ENCODE measurements at regions not wholly inside any gene's neighbourhood (a gene's known extent, or its start where the extent isn't known, plus 50 kb on each side); places are given as distances from the start of the nearest gene placed in this dataset.

DNA sequence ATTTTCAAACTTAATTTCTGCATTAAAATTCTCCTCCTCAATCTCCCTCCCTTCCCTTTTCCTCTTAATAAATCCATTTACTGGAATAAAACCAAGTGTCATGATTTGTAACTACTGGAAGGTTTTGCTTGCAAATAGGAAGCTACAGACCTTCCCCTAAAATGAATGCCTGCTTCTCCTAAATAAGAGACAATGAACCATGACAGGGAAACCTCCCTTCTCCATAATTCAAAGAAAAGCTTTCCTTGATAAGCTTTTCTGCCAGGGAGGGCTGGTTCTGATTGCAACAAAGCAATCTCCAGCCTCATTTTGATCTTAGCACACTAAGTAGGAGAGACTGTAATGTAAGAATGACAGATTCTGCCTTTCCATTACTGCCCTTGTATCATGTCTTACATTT, 111.0 kb upstream of the CDH20 start:
- DNase-seq (no peak), ATAC-seq (no peak)
- no peak overlapping the region for H3K27ac ChIP-seq
- H3K4me1 ChIP-seq: no peaks in the 10 kb centered on the region
- H3K4me3 ChIP-seq: no peak overlapping the region
- TF ChIP-seq, protein P1, sequence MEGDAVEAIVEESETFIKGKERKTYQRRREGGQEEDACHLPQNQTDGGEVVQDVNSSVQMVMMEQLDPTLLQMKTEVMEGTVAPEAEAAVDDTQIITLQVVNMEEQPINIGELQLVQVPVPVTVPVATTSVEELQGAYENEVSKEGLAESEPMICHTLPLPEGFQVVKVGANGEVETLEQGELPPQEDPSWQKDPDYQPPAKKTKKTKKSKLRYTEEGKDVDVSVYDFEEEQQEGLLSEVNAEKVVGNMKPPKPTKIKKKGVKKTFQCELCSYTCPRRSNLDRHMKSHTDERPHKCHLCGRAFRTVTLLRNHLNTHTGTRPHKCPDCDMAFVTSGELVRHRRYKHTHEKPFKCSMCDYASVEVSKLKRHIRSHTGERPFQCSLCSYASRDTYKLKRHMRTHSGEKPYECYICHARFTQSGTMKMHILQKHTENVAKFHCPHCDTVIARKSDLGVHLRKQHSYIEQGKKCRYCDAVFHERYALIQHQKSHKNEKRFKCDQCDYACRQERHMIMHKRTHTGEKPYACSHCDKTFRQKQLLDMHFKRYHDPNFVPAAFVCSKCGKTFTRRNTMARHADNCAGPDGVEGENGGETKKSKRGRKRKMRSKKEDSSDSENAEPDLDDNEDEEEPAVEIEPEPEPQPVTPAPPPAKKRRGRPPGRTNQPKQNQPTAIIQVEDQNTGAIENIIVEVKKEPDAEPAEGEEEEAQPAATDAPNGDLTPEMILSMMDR (IDR thresholded peaks at IDR 0.05): no peak
- TF ChIP-seq POLR2A (IDR thresholded peaks at IDR 0.05): no peak
- H3K9me3 ChIP-seq: no peaks in the 10 kb centered on the region
- no peaks in the 10 kb centered on the region for H3K27me3 ChIP-seq
- intact Hi-C loops (cut with DNase I): no loop called here
- H3K36me3 ChIP-seq (replicated peaks in 1 of 2; ENCODE audit: insufficient read depth in 1 of 2, low read depth in 2 of 2): no peaks in the 10 kb centered on the region

DNA sequence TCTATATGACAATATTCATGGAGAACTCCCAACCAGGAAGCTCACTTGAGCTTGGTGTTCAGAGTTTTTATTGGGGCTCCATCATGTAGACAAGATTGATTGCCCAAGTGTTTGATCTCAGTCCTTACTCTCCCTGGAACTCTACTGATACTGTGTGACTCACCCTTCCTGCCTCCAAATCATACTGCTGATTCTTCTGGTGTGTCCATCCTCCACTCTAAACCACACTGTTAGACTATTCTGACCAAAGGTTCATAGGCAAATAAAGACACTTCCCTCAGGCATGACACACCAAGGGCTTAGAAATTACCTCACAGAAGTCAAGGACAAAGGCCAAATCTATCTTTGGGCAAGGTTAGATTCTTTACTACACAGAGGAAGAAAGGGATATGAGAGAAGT, 107.9 kb upstream of the CDH20 start:
- Histone ChIP-seq H3K9me3 (no peaks in the 10 kb centered on the region), H3K4me1 (no peaks in the 10 kb centered on the region), H3K27me3 (no peaks in the 10 kb centered on the region), H3K27ac (no peak overlapping the region), H3K36me3 (replicated peaks in 1 of 2; ENCODE audit: insufficient read depth in 1 of 2, low read depth in 2 of 2) (no peaks in the 10 kb centered on the region), H3K4me3 (no peak overlapping the region)
- TF ChIP-seq, protein P1 (IDR thresholded peaks at IDR 0.05): no peak
- no peak for TF ChIP-seq POLR2A (IDR thresholded peaks at IDR 0.05)
- ATAC-seq (no peak), DNase-seq (no peak)
- intact Hi-C loops (cut with DNase I): no loop called here

DNA sequence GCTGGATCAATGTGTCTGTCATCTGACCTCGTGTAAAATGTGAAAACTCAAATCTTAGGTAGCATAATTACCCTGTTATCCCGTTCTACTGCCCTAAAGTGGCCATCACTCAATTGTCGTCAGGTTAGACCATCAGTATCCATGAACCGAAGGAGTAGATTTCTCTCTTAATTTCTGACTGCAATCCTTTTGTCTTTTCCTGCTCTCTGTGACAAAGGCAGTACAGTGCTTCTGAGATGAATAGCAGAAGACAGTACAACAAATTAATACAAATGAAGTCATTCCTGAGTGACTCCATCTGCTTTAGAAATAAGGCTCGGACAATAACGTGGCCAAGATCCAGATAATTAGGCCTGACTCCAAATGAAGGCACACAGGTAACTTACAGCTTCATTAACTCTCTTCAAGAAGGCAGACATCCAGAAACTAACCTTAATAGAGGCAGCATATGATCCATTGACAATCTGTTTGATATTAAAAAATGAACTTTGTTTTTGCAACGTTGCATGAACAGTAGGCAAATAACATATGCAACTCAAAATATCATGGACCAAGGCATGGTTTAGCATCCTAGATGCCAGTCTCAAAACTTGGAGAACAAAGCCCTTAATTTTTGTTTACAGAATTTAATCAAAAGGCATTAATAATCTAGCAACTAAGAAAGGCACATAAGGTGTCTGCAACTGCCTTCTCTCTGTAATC, 96.7 kb upstream of the CDH20 start:
- intact Hi-C loops (cut with DNase I): no loop called here
- H3K9me3 ChIP-seq: no peaks in the 10 kb centered on the region
- WGBS, 2 donors: 39 to 41% methylated on average over 7 of the region's 7 CpGs
- no peak overlapping the region for H3K27ac ChIP-seq
- no peaks in the 10 kb centered on the region for H3K36me3 ChIP-seq (replicated peaks in 1 of 2; ENCODE audit: insufficient read depth in 1 of 2, low read depth in 2 of 2)
- DNase-seq (no peak), ATAC-seq (no peak)
- no peaks in the 10 kb centered on the region for H3K27me3 ChIP-seq
- no peak overlapping the region for H3K4me3 ChIP-seq
- H3K4me1 ChIP-seq: no peaks in the 10 kb centered on the region
- no peak for TF ChIP-seq POLR2A (IDR thresholded peaks at IDR 0.05)
- TF ChIP-seq, protein P1 (IDR thresholded peaks at IDR 0.05): no peak

DNA sequence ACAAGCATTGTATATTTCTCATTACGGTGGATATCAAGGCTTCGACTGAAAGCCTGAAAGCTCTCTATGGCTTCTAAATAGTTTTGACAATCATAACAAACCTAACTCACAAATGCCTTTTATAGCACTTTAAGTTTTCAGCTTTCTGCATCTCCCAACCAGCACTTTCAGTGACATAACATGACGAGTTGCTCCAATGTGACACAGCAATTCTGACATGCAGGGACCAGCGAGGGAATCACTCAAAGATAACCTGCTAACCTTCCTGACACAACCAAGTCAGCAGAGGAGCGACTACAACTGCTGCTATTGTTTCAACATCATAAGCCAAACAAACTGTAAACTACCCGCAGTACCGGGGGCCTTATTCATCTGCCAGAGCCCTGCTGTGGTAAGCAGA, 95.7 kb upstream of the CDH20 start:
- no peak for DNase-seq
- no peak for TF ChIP-seq POLR2A (IDR thresholded peaks at IDR 0.05)
- TF ChIP-seq, protein P1 (IDR thresholded peaks at IDR 0.05): no peak
- Histone ChIP-seq H3K4me3 (no peak overlapping the region), H3K36me3 (replicated peaks in 1 of 2; ENCODE audit: insufficient read depth in 1 of 2, low read depth in 2 of 2) (no peaks in the 10 kb centered on the region), H3K9me3 (no peaks in the 10 kb centered on the region), H3K27me3 (no peaks in the 10 kb centered on the region), H3K4me1 (no peaks in the 10 kb centered on the region), H3K27ac (no peak overlapping the region)
- 40 to 48% methylated on average over 7 of the region's 7 CpGs for WGBS, 2 donors
- intact Hi-C loops (cut with DNase I): no loop called here
- ATAC-seq: no peak

DNA sequence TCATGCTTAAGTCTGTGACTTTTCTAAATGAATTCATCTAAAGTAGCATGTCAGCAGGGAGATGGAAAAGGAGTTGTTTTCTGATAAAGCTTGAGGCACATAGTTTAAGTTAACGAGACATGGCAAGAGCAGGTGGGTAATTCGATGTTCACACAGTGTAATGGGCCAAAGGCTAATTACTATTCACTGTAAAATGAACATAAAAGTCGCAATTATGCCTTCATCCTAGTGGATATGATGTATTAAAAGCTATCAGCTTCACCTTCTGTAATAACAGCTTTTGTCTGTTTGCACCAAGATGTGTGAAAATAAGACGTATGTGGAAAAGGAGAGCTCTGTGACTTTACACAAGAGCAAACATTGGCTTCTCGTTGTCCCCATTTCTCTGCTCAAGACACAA, 94.2 kb upstream of the CDH20 start:
- Histone ChIP-seq H3K9me3 (no peaks in the 10 kb centered on the region), H3K4me1 (no peaks in the 10 kb centered on the region), H3K27ac (no peak overlapping the region), H3K36me3 (replicated peaks in 1 of 2; ENCODE audit: insufficient read depth in 1 of 2, low read depth in 2 of 2) (no peaks in the 10 kb centered on the region), H3K4me3 (no peak overlapping the region), H3K27me3 (no peaks in the 10 kb centered on the region)
- intact Hi-C loops (cut with DNase I): no loop called here
- no peak for TF ChIP-seq POLR2A (IDR thresholded peaks at IDR 0.05)
- TF ChIP-seq, protein P1 (IDR thresholded peaks at IDR 0.05): no peak
- ATAC-seq (no peak), DNase-seq (no peak)
- WGBS, 2 donors: 33 to 46% methylated on average over 5 of the region's 5 CpGs

Data from body of pancreas (tissue), 4 donors.